Immature natural killer cell (primary cell): ENCODE measurements at regions not wholly inside any gene's neighbourhood (a gene's known extent, or its start where the extent isn't known, plus 50 kb on each side); places are given as distances from the start of the nearest gene placed in this dataset.
"Not testable (repeated sequence)": the region's sequence is repeated elsewhere in the genome, so short reads cannot be mapped to it uniquely, and the experiment has no call there.

Experiments
- DNase-seq, 3 donors: peaks; one replicate each; pipeline ENCODE4 v3.0.0; 2022; ENCODE audit warnings: mixed read lengths in 1 of 3
- H3K27ac Mint-ChIP-seq, 6 donors: one replicate each; pipeline ENCODE4 v1.8.0; 2020; ENCODE audit warnings: mixed read lengths in 6 of 6, mild to moderate bottlenecking in 5 of 6, inconsistent platforms in 4 of 6, moderate library complexity in 3 of 6
- H3K27me3 Mint-ChIP-seq, 3 donors: one replicate each; pipeline ENCODE4 v1.8.0; 2020 to 2021; ENCODE audit warnings: low read depth in 3 of 3, mild to moderate bottlenecking in 3 of 3, mixed read lengths in 3 of 3, moderate library complexity in 3 of 3, inconsistent platforms in 1 of 3
- H3K36me3 Mint-ChIP-seq, 3 donors: one replicate each; pipeline ENCODE4 v1.8.0; 2020; ENCODE audit warnings: mixed read lengths in 3 of 3, inconsistent platforms in 2 of 3, mild to moderate bottlenecking in 2 of 3
- H3K4me1 Mint-ChIP-seq, 2 donors: one replicate each; pipeline ENCODE4 v1.8.0; 2020; ENCODE audit warnings: inconsistent platforms in 2 of 2, mild to moderate bottlenecking in 2 of 2, mixed read lengths in 2 of 2, moderate library complexity in 1 of 2
- H3K4me3 Mint-ChIP-seq, 5 donors: one replicate each; pipeline ENCODE4 v1.8.0; 2020; ENCODE audit warnings: mild to moderate bottlenecking in 5 of 5, mixed read lengths in 5 of 5, inconsistent platforms in 3 of 5, moderate library complexity in 3 of 5
- H3K9me3 Mint-ChIP-seq, 6 donors: one replicate each; pipeline ENCODE4 v1.8.0; 2020; ENCODE audit warnings: mild to moderate bottlenecking in 6 of 6, mixed read lengths in 6 of 6, inconsistent platforms in 4 of 6, moderate library complexity in 3 of 6

GRCh38 chr5:108472237-108472636 lies 90.3 kb upstream of the FBXL17 start:
- DNase-seq: no peak
- Mint-ChIP-seq H3K4me1 (no peaks in the 10 kb centered on the region), H3K27me3 (peaks cover 1 to 9% (median 5%) of the 10 kb centered on the region in 3 donors), H3K27ac (no peak overlapping the region), H3K36me3 (no peaks in the 10 kb centered on the region), H3K9me3 (peaks cover 0 to 5% (median under 1%) of the 10 kb centered on the region in 6 donors), H3K4me3 (no peak overlapping the region)

GRCh38 chr5:108467563-108467962 lies 85.7 kb upstream of the FBXL17 start:
- Mint-ChIP-seq H3K9me3 (peaks cover 0 to 4% (median 0%) of the 10 kb centered on the region in 6 donors), H3K36me3 (no peaks in the 10 kb centered on the region), H3K27ac (no peak overlapping the region), H3K27me3 (peaks cover 0 to 9% (median 7%) of the 10 kb centered on the region in 3 donors), H3K4me3 (no peak overlapping the region), H3K4me1 (no peaks in the 10 kb centered on the region)
- no peak for DNase-seq

- peaks cover 0 to 4% (median under 1%) of the 10 kb centered on the region in 6 donors for H3K9me3 Mint-ChIP-seq
- no peak overlapping the region for H3K4me3 Mint-ChIP-seq
- peaks cover 0 to 3% (median 2%) of the 10 kb centered on the region in 3 donors for H3K27me3 Mint-ChIP-seq
- no peaks in the 10 kb centered on the region for H3K36me3 Mint-ChIP-seq
- DNase-seq: no peak
- no peaks in the 10 kb centered on the region for H3K4me1 Mint-ChIP-seq
- H3K27ac Mint-ChIP-seq: no peak overlapping the region
These were observed 79.9 kb upstream of the FBXL17 start for GRCh38 chr5:108461628-108462367.

- Mint-ChIP-seq H3K4me3 (no peak overlapping the region), H3K9me3 (peaks cover 0 to 19% (median 5%) of the 10 kb centered on the region in 6 donors), H3K27me3 (peaks cover under 1 to 5% (median 3%) of the 10 kb centered on the region in 3 donors), H3K4me1 (no peaks in the 10 kb centered on the region), H3K36me3 (no peaks in the 10 kb centered on the region), H3K27ac (no peak overlapping the region)
- no peak for DNase-seq
These were observed 77.9 kb upstream of the FBXL17 start for GRCh38 chr5:108459769-108460168.

GRCh38 chr5:108451269-108451668 lies 69.4 kb upstream of the FBXL17 start:
- Mint-ChIP-seq H3K27ac (no peak overlapping the region), H3K4me1 (no peaks in the 10 kb centered on the region), H3K36me3 (no peaks in the 10 kb centered on the region), H3K9me3 (peaks cover 0 to 17% (median 9%) of the 10 kb centered on the region in 6 donors), H3K27me3 (peaks cover 0 to 6% (median 5%) of the 10 kb centered on the region in 3 donors), H3K4me3 (no peak overlapping the region)
- DNase-seq: no peak

- H3K4me3 Mint-ChIP-seq, H3K36me3 Mint-ChIP-seq, H3K9me3 Mint-ChIP-seq, H3K4me1 Mint-ChIP-seq, H3K27ac Mint-ChIP-seq, DNase-seq, H3K27me3 Mint-ChIP-seq: not testable (repeated sequence)
These were observed 62.2 kb upstream of the FBXL17 start for GRCh38 chr5:108444130-108444529.

- H3K4me3 Mint-ChIP-seq, H3K27ac Mint-ChIP-seq, H3K9me3 Mint-ChIP-seq, DNase-seq, H3K27me3 Mint-ChIP-seq, H3K36me3 Mint-ChIP-seq, H3K4me1 Mint-ChIP-seq: not testable (repeated sequence)
These were observed 60.3 kb upstream of the FBXL17 start for GRCh38 chr5:108442063-108442651.

- no peaks in the 10 kb centered on the region for H3K36me3 Mint-ChIP-seq
- peaks cover 0 to 6% (median 0%) of the 10 kb centered on the region in 6 donors for H3K9me3 Mint-ChIP-seq
- H3K27ac Mint-ChIP-seq: no peak overlapping the region
- no peak for DNase-seq
- no peak overlapping the region for H3K4me3 Mint-ChIP-seq
- peaks cover 0 to 13% (median 0%) of the 10 kb centered on the region in 3 donors for H3K27me3 Mint-ChIP-seq
- H3K4me1 Mint-ChIP-seq: no peaks in the 10 kb centered on the region
These were observed 55.5 kb upstream of the FBXL17 start for GRCh38 chr5:108437425-108437824.

GRCh38 chr5:108436696-108437095 lies 54.8 kb upstream of the FBXL17 start:
- DNase-seq: no peak
- Mint-ChIP-seq H3K27me3 (peaks cover 0 to 14% (median 0%) of the 10 kb centered on the region in 3 donors), H3K4me1 (no peaks in the 10 kb centered on the region), H3K9me3 (peaks cover 0 to 6% (median 0%) of the 10 kb centered on the region in 6 donors), H3K36me3 (no peaks in the 10 kb centered on the region), H3K4me3 (no peak overlapping the region), H3K27ac (no peak overlapping the region)

- Mint-ChIP-seq H3K27me3 (peaks cover 0 to 13% (median 4%) of the 10 kb centered on the region in 3 donors), H3K36me3 (no peaks in the 10 kb centered on the region), H3K27ac (no peak overlapping the region), H3K9me3 (no peaks in the 10 kb centered on the region), H3K4me1 (no peaks in the 10 kb centered on the region), H3K4me3 (no peak overlapping the region)
- no peak for DNase-seq
These were observed 51.7 kb upstream of the FBXL17 start for GRCh38 chr5:108433600-108433999.

GRCh38 chr5:108432024-108432423 lies 50.1 kb upstream of the FBXL17 start:
- no peak overlapping the region for H3K4me3 Mint-ChIP-seq
- H3K27ac Mint-ChIP-seq: no peak overlapping the region
- H3K36me3 Mint-ChIP-seq: no peaks in the 10 kb centered on the region
- H3K9me3 Mint-ChIP-seq: no peaks in the 10 kb centered on the region
- no peak for DNase-seq
- no peaks in the 10 kb centered on the region for H3K4me1 Mint-ChIP-seq
- H3K27me3 Mint-ChIP-seq: peaks cover 4 to 10% (median 6%) of the 10 kb centered on the region in 3 donors
